Loucy (cell line): ENCODE measurements at regions not wholly inside any gene's neighbourhood (a gene's known extent, or its start where the extent isn't known, plus 50 kb on each side); places are given as distances from the start of the nearest gene placed in this dataset.
"Not testable (repeated sequence)": the region's sequence is repeated elsewhere in the genome, so short reads cannot be mapped to it uniquely, and the experiment has no call there.

Experiments
- H2AFZ ChIP-seq: fragments of 200-600 bp; sonication (generic); 2 replicates; pipeline ENCODE4 v1.6.0; 2016; ENCODE audit warnings: antibody characterized with exemption, mild to moderate bottlenecking, low read length, moderate library complexity
- H3F3A ChIP-seq: fragments of 200-600 bp; 2 replicates; pipeline ENCODE4 v1.6.0; 2016; ENCODE audit warnings: antibody characterized with exemption, low read depth, mild to moderate bottlenecking
- H3K27me3 ChIP-seq: fragments of 200-600 bp; sonication (generic); 2 replicates; pipeline ENCODE4 v1.6.1; 2014; ENCODE audit warnings: low read length, mild to moderate bottlenecking; ENCODE audit not compliant: insufficient read depth, poor library complexity, severe bottlenecking
- H3K36me3 ChIP-seq: fragments of 200-600 bp; sonication (generic); 2 replicates; pipeline ENCODE4 v1.6.1; 2016; ENCODE audit warnings: low read length; ENCODE audit not compliant: insufficient read depth
- H3K4me1 ChIP-seq: fragments of 200-600 bp; sonication (generic); 2 replicates; pipeline ENCODE4 v1.5.1; 2014; ENCODE audit warnings: low read length, mild to moderate bottlenecking; ENCODE audit not compliant: insufficient read depth, poor library complexity, severe bottlenecking
- H3K4me2 ChIP-seq: fragments of 200-600 bp; sonication (generic); 2 replicates; pipeline ENCODE4 v1.6.0; 2014; ENCODE audit warnings: antibody characterized with exemption, low read length, low read depth, mild to moderate bottlenecking; ENCODE audit not compliant: poor library complexity, severe bottlenecking
- H3K4me3 ChIP-seq: fragments of 200-600 bp; sonication (generic); 2 replicates; pipeline ENCODE4 v1.5.1; 2014; ENCODE audit warnings: low read length, mild to moderate bottlenecking, mixed read lengths; ENCODE audit not compliant: poor library complexity, severe bottlenecking
- H3K79me2 ChIP-seq: fragments of 200-600 bp; sonication (generic); 2 replicates; pipeline ENCODE4 v1.6.1; 2014; ENCODE audit warnings: low read length; ENCODE audit not compliant: insufficient read depth
- H3K9ac ChIP-seq: fragments of 200-600 bp; sonication (generic); 2 replicates; pipeline ENCODE4 v1.6.0; 2014; ENCODE audit warnings: mild to moderate bottlenecking, low read depth, low read length, moderate library complexity; ENCODE audit not compliant: poor library complexity, severe bottlenecking
- H3K9me2 ChIP-seq: fragments of 200-600 bp; sonication (generic); replicated peaks from 2 replicates; pipeline ENCODE4 v1.6.1; 2016; ENCODE audit warnings: low read depth, low read length, mixed read lengths
- H3K9me3 ChIP-seq: fragments of 200-600 bp; sonication (generic); 2 replicates; pipeline ENCODE4 v1.6.1; 2014; ENCODE audit warnings: mild to moderate bottlenecking, antibody characterized with exemption, low read length, low read depth; ENCODE audit not compliant: insufficient read depth
- H4K20me1 ChIP-seq: fragments of 200-600 bp; sonication (generic); 2 replicates; pipeline ENCODE4 v1.6.0; 2014; ENCODE audit warnings: antibody characterized with exemption, low read length, mild to moderate bottlenecking; ENCODE audit not compliant: insufficient read depth, poor library complexity, severe bottlenecking
- EZH2phosphoT487 ChIP-seq: fragments of 200-600 bp; IDR thresholded peaks from 2 replicates; pipeline ENCODE4 v1.6.1; 2018; ENCODE audit warnings: antibody characterized with exemption, mild to moderate bottlenecking, moderate library complexity, borderline replicate concordance
- TF ChIP-seq, protein P1 (sequence below): fragments of 200-600 bp; sonication (generic); conservative IDR thresholded peaks from 2 replicates; pipeline ENCODE4 v1.5.1; 2014; ENCODE audit warnings: mild to moderate bottlenecking, antibody characterized with exemption, low read length

GRCh38 chr6:51118792-51119191 lies 300.1 kb downstream of the TFAP2B start:
- Histone ChIP-seq H3K9ac (no peak overlapping the region), H3K4me2 (no peak overlapping the region), H3F3A (no peaks in the 10 kb centered on the region), H3K9me2 (no peaks in the 10 kb centered on the region), H3K9me3 (no peaks in the 10 kb centered on the region), H3K4me1 (no peaks in the 10 kb centered on the region), H3K27me3 (no peaks in the 10 kb centered on the region), H2AFZ (no peak overlapping the region), H4K20me1 (no peaks in the 10 kb centered on the region), H3K4me3 (no peak overlapping the region), H3K79me2 (no peaks in the 10 kb centered on the region), H3K36me3 (no peaks in the 10 kb centered on the region)
- TF ChIP-seq, protein P1, sequence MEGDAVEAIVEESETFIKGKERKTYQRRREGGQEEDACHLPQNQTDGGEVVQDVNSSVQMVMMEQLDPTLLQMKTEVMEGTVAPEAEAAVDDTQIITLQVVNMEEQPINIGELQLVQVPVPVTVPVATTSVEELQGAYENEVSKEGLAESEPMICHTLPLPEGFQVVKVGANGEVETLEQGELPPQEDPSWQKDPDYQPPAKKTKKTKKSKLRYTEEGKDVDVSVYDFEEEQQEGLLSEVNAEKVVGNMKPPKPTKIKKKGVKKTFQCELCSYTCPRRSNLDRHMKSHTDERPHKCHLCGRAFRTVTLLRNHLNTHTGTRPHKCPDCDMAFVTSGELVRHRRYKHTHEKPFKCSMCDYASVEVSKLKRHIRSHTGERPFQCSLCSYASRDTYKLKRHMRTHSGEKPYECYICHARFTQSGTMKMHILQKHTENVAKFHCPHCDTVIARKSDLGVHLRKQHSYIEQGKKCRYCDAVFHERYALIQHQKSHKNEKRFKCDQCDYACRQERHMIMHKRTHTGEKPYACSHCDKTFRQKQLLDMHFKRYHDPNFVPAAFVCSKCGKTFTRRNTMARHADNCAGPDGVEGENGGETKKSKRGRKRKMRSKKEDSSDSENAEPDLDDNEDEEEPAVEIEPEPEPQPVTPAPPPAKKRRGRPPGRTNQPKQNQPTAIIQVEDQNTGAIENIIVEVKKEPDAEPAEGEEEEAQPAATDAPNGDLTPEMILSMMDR = no peak
- TF ChIP-seq EZH2phosphoT487 = no peak

DNA sequence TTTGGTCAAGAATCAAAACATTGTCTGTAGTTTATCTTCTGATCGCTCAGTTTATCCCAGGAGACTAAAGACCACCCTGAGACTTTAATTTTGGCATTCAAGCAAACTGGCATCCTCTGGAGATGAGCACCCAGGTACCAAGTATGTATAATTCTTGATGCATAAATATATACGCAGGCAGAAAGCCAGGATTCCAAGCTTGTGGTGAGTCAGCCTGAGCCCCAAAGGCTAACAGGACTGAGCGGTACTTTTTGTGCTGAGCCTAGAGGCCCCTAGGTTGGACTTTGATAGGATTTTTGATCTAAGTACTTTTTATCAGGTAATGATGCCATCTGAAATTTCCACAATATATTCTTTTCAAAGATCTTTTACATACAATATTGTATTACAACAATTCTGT lies 301.3 kb downstream of the TFAP2B start:
- no peaks in the 10 kb centered on the region for H3K36me3 ChIP-seq
- no peaks in the 10 kb centered on the region for H3K27me3 ChIP-seq
- no peaks in the 10 kb centered on the region for H3K79me2 ChIP-seq
- H3K4me1 ChIP-seq = no peaks in the 10 kb centered on the region
- H3F3A ChIP-seq = no peaks in the 10 kb centered on the region
- H3K9me2 ChIP-seq = no peaks in the 10 kb centered on the region
- H3K4me3 ChIP-seq = no peak overlapping the region
- TF ChIP-seq, protein P1 = no peak
- no peak for TF ChIP-seq EZH2phosphoT487
- H4K20me1 ChIP-seq = no peaks in the 10 kb centered on the region
- no peak overlapping the region for H2AFZ ChIP-seq
- no peak overlapping the region for H3K4me2 ChIP-seq
- no peak overlapping the region for H3K9ac ChIP-seq
- no peaks in the 10 kb centered on the region for H3K9me3 ChIP-seq

DNA sequence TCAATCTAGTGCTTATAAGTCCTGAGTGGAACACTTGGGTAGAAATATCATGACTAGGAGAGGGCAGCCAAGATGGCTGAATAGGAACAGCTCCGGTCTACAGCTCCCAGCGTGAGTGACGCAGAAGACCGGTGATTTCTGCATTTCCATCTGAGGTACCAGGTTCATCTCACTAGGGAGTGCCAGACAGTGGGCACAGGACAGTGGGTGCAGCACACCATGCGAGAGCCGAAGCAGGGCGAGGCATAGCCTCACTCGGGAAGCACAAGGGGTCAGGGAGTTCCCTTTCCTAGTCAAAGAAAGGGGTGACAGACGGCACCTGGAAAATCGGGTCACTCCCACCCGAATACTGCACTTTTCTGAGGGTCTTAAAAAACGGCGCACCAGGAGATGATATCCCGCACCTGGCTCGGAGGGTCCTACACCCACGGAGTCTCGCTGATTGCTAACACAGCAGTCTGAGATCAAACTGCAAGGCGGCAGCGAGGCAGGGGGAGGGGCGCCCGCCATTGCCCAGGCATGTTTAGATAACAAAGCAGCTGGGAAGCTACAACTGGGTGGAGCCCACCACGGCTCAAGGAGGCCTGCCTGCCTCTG lies 302.8 kb downstream of the TFAP2B start:
- not testable (repeated sequence) for H3K4me3 ChIP-seq, H3K9me3 ChIP-seq, H3K27me3 ChIP-seq, H3K9me2 ChIP-seq, H3F3A ChIP-seq, H3K9ac ChIP-seq, H3K36me3 ChIP-seq, H3K4me1 ChIP-seq, H3K4me2 ChIP-seq, H2AFZ ChIP-seq, H3K79me2 ChIP-seq, H4K20me1 ChIP-seq

DNA sequence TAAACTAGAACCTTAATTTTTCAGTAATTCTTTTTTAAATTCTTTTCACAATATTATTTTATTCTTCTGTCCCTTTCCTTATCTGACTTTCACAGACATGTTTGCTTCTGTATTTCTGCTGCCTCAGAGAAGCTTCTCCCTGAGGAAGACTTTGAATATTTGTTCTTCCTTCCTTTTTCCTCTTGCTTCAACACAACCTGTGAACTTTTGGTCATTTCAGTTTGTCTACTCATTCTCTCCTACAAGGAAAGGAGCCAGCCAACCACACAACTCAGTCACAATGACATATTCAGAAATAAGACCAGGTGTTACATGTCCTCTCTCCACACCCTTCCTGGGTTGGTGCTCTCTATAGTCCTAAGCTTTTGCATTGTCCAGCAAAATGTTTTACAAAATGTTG lies 310.4 kb downstream of the TFAP2B start:
- Histone ChIP-seq H4K20me1 (no peaks in the 10 kb centered on the region), H3K27me3 (no peaks in the 10 kb centered on the region), H3K9me2 (no peaks in the 10 kb centered on the region), H3K4me3 (no peak overlapping the region), H3K79me2 (no peaks in the 10 kb centered on the region), H3K9ac (no peak overlapping the region), H2AFZ (no peak overlapping the region), H3K36me3 (no peaks in the 10 kb centered on the region), H3K4me1 (no peaks in the 10 kb centered on the region), H3F3A (no peaks in the 10 kb centered on the region), H3K4me2 (no peak overlapping the region), H3K9me3 (no peaks in the 10 kb centered on the region)
- TF ChIP-seq, protein P1 = no peak
- TF ChIP-seq EZH2phosphoT487 = no peak
